ENCODE measurements at regions not wholly inside any gene's neighbourhood (a gene's known extent, or its start where the extent isn't known, plus 50 kb on each side); places are given as distances from the start of the nearest gene placed in this dataset.

- TF ChIP-seq, protein P1, sequence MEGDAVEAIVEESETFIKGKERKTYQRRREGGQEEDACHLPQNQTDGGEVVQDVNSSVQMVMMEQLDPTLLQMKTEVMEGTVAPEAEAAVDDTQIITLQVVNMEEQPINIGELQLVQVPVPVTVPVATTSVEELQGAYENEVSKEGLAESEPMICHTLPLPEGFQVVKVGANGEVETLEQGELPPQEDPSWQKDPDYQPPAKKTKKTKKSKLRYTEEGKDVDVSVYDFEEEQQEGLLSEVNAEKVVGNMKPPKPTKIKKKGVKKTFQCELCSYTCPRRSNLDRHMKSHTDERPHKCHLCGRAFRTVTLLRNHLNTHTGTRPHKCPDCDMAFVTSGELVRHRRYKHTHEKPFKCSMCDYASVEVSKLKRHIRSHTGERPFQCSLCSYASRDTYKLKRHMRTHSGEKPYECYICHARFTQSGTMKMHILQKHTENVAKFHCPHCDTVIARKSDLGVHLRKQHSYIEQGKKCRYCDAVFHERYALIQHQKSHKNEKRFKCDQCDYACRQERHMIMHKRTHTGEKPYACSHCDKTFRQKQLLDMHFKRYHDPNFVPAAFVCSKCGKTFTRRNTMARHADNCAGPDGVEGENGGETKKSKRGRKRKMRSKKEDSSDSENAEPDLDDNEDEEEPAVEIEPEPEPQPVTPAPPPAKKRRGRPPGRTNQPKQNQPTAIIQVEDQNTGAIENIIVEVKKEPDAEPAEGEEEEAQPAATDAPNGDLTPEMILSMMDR (IDR thresholded peaks at IDR 0.05; ENCODE audit: low read depth, low read length), result no peak
- no peak overlapping the region for H3K4me3 ChIP-seq (ENCODE audit: low read depth, low read length)
Measured at GRCh38 chr11:128061281-128061871, 526.0 kb downstream of the ETS1 start.

DNA sequence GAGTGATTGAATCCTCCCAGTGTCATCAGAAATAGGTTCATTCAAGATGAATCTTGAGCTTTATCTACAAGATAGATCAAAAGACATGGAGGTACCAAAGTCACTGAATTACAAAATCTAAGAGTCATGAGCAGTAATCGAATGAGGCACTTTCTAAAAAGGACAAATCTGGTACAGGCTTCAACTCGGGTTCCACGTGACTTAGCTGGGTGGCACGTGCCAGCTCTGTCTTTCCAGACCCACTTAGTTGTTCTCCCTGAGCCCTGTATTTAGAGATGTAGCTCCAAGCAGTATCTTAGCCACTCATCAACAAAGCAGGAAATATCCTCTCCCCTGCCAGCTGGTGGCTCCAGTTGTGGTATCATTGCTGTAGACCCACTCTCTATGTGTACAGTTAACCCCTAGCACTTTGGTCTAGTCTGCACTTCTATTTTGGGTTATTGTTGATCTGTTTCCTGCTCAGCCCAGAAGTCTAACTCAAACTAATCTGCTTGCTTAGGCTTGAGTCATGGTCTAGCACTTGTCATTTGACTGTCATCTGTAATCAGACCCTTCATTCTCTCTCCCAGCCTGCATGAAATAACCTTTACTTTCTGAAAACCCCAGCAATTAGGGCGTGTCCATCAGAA lies 528.7 kb downstream of the ETS1 start:
- H3K4me3 ChIP-seq (ENCODE audit: low read depth, low read length), result no peak overlapping the region
- TF ChIP-seq, protein P1 (IDR thresholded peaks at IDR 0.05; ENCODE audit: low read depth, low read length), result no peak

- H3K4me3 ChIP-seq (ENCODE audit: low read depth, low read length), result no peak overlapping the region
- TF ChIP-seq, protein P1 (IDR thresholded peaks at IDR 0.05; ENCODE audit: low read depth, low read length), result no peak
Measured at GRCh38 chr11:128057786-128058395, 529.5 kb downstream of the ETS1 start.

DNA sequence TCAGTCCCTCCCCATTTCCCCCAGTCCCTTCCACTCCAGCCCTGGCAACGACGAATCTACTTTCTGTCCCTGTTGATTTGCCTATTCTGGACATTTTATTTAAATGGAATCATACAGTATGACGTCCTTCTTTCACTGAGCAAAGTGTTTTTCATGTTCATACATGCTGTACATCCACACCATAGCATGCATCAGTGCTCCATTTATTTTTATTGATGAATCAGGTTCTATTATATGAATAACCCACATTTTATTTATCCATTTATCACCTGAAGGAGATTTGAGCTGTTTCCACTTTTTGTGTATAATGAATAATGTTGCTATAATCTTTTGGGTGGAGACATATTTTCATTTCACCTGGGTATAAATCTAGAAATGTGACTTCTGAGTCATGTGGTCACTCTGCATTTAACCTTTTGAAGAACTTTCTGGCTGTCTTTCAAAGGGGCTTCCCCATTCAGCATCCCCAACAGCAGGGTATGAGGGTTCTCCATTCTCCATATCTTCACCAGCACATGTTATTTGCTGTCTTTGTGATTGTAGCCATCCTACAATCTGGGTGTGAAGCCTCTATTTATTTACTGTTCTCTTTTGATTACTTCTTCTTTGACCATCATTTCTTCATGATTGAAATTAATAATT lies 531.7 kb downstream of the ETS1 start:
- H3K4me3 ChIP-seq (ENCODE audit: low read depth, low read length), result no peak overlapping the region
- TF ChIP-seq, protein P1 (IDR thresholded peaks at IDR 0.05; ENCODE audit: low read depth, low read length), result no peak

DNA sequence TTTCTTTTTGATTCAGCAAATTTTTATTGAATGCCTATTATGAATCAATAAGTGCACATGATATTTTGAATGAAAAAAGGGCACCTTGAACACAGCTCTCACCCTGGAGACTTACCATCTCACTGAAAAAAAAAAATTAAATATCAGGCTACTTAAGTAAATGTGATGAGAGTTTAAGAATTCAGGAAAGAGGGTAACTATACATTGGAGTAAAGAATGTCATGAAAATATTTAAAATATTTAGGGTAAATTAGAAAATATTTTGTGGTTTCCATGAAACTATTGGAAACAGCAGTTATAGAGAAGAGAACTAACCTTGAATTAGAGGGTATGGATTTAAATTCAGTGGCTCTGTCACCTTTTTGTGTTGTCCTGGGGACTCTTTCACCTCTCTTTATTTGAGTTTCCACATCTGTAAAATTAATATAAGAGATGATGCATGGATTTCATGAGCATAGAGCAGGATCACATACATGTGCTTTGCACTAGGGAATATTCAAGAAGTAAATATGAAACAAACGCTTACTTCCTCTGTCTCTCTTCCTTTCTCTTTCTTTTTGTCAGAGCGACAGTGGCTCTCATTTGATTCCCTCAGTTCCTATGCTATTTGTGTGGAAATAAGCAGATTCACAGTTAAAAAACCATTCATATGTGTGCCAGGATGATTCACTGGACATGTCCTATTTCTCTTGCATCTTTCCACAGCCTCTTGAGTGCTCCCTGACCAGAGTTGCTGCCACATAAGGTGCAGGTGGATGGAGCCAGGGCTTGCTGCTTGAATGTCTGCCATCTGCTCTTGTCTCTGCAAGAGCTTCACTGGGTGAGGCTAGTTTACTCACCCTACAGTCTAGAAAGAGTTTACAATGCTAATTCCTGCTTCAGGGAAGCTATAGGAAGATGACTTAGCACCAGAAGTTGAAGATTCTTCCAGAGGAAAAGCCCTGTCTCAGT lies 533.1 kb downstream of the ETS1 start:
- TF ChIP-seq, protein P1 (IDR thresholded peaks at IDR 0.05; ENCODE audit: low read depth, low read length), result no peak
- H3K4me3 ChIP-seq (ENCODE audit: low read depth, low read length), result no peak overlapping the region

DNA sequence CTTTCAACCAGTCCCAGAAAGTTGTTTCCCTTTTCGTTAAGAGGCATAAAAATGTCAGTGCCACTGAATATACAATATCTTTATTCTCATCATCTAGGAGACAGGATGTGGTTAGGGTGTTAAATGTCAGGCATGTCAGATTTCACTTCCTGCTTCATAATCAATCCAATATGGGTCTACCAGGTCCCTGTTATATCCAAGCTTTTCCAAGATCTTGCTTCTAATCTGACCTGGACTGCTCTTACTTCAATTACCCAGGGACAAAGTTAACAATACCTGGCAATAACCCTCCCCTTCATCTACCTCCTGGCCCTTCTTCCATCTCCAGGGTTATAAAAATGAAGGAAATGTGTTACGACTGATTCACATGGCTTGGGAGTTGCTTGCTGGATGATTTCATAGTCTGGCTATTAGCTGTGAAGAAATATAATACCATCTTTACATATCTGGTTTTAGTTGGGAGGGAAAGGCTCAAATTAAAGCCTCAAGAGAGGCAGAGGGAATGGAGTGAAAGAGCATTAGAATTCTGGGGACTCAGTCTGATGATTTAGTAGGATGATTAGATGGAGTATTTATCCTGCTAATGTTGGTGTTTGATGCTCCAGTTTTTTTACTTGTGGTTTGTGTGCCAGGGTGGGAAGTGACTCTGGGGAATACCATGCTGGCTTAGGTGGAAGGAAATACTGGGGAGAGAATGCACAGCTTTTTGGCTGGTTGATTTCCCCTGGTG lies 534.3 kb downstream of the ETS1 start:
- TF ChIP-seq, protein P1 (IDR thresholded peaks at IDR 0.05; ENCODE audit: low read depth, low read length), result no peak
- H3K4me3 ChIP-seq (ENCODE audit: low read depth, low read length), result no peak overlapping the region

Data from WI38 (cell line).